ENCODE measurements at regions not wholly inside any gene's neighbourhood (a gene's known extent, or its start where the extent isn't known, plus 50 kb on each side); places are given as distances from the start of the nearest gene placed in this dataset.

DNA sequence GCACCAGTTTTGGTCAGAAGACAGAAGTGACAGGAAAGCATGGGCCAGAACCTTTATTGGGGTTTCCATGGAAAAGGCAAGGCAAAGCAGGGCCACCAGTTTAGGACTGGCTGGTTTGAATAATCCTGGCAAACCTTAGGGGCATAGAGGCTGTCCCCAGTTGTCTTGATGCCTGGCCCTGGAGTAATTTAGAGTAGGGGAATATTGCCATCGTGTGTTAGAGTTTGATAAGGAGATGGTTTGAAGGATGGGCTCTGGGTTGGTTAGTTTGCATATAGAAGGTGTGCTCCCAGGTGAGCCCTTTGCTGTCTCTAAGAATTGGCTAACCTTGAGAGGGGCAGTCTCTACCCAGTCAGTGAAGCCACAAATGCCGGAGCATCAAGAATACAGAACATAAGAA lies 79.6 kb downstream of the ZNF777 start:
- H3K27me3 Mint-ChIP-seq = peaks cover 7% of the 10 kb centered on the region
- H3K36me3 Mint-ChIP-seq = no peaks in the 10 kb centered on the region
- DNase-seq (no peak), ATAC-seq (no peak)
- CTCF ChIA-PET = no interaction called here
- H3K27ac Mint-ChIP-seq = no peak overlapping the region
- H3K4me1 Mint-ChIP-seq = no peaks in the 10 kb centered on the region
- no peak overlapping the region for H3K4me3 Mint-ChIP-seq
- peaks cover 10% of the 10 kb centered on the region for H3K9me3 Mint-ChIP-seq (ENCODE audit: low read depth)

Data from activated CD8-positive, alpha-beta memory T cell treated with anti-CD3 and anti-CD28 coated beads, Interleukin-2, amount 10 ng/mL, durations not matched to agents 7 days and 5 days (primary cell).